GF-D8 (cell line): ENCODE measurements at regions not wholly inside any gene's neighbourhood (a gene's known extent, or its start where the extent isn't known, plus 50 kb on each side); places are given as distances from the start of the nearest gene placed in this dataset.
"Not testable (repeated sequence)": the region's sequence is repeated elsewhere in the genome, so short reads cannot be mapped to it uniquely, and the experiment has no call there.

ENCODE experiments used
- DNase-seq: peaks from one replicate; lab custom pipeline; 2025; lab: John Stamatoyannopoulos, UW

- no peak for DNase-seq
Observed at GRCh38 chr16:58863761-58864160, 129.6 kb upstream of the GOT2 start.

DNA sequence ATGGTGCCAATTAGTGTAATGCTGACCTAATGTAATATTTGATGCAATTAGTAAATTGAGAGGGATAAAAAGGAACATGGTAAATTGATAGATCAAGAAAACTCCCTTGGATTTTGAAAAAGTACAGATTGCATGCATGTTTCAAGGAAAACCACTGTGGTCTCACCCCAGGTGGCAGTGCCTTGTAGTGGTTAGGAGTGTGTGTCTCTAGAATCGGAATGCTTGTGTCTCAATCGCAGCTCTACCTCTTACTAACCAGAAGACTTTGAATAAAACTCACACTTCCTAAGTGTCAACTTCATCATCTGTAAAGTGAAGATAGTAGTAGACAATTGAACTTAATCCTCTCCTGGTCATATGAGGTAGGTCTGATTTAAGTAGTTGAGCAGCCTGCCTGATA, 128.9 kb upstream of the GOT2 start:
- DNase-seq, result no peak

GRCh38 chr16:58862334-58863021, 128.4 kb upstream of the GOT2 start:
- no peak for DNase-seq

- DNase-seq, result peak; percentile 56
Observed at GRCh38 chr16:58859958-58860669, 126.0 kb upstream of the GOT2 start.

DNA sequence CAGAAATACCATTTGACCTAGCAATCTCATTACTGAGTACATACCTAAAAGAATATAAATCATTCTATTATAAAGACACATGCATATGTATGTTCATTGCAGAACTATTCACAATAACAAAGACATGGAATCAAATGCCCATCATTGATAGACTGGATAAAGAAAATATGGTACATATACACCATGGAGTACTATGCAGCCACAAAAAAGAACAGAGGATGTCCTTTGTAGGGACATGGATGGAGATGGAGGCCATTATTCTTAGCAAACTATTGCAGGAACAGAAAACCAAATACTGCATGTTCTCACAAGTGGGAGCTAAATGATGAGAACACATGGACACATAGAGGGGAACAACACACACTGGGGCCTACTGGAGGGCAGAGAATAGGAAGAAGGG, 124.5 kb upstream of the GOT2 start:
- not testable (repeated sequence) for DNase-seq

GRCh38 chr16:58855291-58855863, 121.3 kb upstream of the GOT2 start:
- no peak for DNase-seq

- no peak for DNase-seq
Observed at GRCh38 chr16:58853854-58854791, 120.0 kb upstream of the GOT2 start.

- DNase-seq, result no peak
Observed at GRCh38 chr16:58850678-58851020, 116.5 kb upstream of the GOT2 start.

DNA sequence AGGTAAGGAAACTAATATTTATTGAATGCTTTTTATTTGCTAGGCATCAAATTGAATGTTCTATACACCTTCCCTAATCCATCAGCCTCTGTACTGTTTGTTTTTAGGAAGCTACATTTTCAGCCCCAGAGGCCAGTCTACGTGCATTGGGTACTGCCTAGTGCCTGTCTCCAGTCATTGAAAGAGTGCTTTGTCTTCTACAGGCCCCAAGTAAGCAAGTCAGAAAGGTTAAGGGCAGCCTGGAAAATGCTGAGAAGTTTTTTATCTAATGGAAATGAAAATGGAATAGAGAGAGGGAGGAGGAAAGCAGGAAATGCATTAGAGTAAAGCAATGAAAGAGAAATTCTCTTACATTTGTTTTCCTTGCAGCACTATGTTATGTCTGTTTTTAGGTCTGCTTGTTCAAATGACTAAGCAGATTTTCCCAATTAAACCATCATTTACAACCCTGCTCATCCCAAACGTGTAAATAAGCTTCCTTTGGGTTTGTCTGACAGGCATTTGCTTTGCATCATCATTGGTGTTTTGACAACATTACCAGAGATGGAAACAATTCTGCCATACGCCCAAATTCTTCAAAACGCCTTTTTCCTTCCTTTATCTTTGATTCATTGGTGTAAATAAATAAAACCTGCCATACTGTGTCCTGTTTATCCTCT, 116.0 kb upstream of the GOT2 start:
- no peak for DNase-seq

DNA sequence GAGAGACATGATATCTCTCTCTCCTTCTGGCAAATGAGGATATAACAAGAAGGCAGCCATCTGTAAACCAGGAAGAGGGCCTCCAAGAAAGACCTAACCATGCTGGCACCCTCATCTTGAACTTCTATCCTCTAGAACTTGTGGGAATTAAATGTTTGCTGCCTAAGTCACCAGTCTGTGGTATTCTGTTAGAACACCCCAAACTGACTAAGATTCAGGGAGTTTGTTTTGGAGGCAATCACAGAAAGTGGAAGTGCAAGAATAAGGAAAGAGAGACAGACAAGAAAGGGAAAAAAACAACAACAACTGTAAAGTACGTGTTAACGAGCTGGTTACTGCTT, 114.5 kb upstream of the GOT2 start:
- no peak for DNase-seq

GRCh38 chr16:58847902-58848661, 114.0 kb upstream of the GOT2 start:
- no peak for DNase-seq

GRCh38 chr16:58846226-58846625, 112.1 kb upstream of the GOT2 start:
- DNase-seq, result not testable (repeated sequence)

DNA sequence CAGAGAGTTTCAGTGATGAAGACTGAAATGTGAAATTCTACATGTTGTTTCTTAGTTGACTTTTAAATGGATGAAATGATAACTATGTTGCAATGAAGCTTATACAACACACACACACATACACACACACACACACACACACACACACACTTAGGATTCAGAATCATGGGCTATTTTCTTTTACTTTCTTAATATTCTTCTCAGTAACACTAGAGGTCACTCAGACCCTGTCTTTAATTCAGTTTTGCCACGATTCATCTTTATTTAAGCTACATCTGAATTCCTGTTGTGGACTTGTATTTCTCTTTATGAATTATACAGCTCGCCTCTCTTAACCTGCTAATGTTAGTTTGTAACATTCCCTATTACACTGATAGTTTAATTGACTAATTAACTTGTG, 109.6 kb upstream of the GOT2 start:
- DNase-seq, result no peak

DNA sequence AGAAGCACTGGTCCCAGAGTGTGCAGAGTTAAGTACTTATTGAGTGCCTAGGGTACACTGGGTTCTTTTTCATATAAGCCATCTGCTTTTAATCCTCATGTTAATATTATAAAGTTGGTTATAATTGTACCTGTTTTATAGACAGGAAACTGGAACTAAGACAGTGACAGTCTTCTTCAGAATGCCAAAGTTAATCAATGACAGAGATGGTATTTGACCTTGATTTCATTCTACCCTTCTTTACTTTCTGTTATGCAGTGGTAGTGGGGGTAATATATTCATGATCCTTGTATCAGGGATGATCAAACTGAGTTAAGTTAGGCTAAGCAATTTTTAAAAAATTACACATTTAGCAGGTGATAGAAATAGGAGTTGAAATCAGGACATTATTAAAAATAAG, 108.6 kb upstream of the GOT2 start:
- no peak for DNase-seq

GRCh38 chr16:58842156-58842555, 108.0 kb upstream of the GOT2 start:
- no peak for DNase-seq

GRCh38 chr16:58837950-58838349, 103.8 kb upstream of the GOT2 start:
- no peak for DNase-seq

DNA sequence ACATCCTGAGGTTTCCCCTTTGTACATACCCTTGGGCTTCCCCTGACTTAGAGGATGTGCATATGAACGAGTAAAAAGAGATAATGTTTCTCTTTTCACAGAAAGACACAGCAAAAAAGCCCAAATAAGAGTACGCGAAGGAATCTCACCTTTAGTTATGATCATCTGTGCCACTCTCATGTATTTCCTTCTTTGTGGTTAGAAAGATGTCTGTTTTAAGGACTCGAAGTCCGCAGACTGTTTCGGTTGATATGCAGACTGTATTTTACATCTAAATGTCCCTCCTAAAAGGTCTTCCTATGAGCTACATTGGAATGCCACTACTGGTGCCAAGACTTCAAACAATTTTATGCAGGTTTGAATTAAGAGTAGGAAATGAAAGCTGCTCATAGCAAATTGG, 102.3 kb upstream of the GOT2 start:
- no peak for DNase-seq

DNA sequence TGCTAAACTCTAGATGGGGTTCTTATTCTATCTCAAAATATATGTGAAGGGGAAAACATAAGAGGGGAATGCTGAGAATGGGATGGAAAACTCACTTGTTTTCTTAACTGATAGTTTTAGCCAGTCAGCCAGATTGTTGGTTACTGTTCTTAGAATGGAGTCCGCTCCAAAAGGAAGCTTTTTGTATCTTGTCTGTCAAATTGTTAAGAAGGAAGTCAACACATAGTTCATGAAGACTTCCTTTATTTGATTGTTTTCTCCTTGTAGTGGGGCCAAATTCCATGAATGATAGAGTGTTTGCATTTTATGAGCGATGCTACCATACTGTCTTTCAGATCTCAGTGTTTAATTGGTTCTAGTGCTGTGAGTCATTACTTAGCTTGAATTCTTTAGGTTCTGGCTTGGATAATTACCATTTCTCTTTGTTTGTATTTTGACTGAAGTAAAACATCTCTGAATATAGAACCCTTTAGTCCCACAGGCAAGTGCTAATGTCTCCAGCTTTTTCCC, 98.3 kb upstream of the GOT2 start:
- no peak for DNase-seq

- DNase-seq, result no peak
Observed at GRCh38 chr16:58831386-58831785, 97.3 kb upstream of the GOT2 start.

- no peak for DNase-seq
Observed at GRCh38 chr16:58828901-58829545, 94.9 kb upstream of the GOT2 start.

- DNase-seq, result no peak
Observed at GRCh38 chr16:58824201-58824600, 90.1 kb upstream of the GOT2 start.
